Effector CD8-positive, alpha-beta T cell (primary cell): ENCODE measurements at regions not wholly inside any gene's neighbourhood (a gene's known extent, or its start where the extent isn't known, plus 50 kb on each side); places are given as distances from the start of the nearest gene placed in this dataset.
"Not testable (repeated sequence)": the region's sequence is repeated elsewhere in the genome, so short reads cannot be mapped to it uniquely, and the experiment has no call there.

Source experiments
- DNase-seq: peaks from one replicate; lab custom pipeline; 2025; lab: John Stamatoyannopoulos, UW

DNA sequence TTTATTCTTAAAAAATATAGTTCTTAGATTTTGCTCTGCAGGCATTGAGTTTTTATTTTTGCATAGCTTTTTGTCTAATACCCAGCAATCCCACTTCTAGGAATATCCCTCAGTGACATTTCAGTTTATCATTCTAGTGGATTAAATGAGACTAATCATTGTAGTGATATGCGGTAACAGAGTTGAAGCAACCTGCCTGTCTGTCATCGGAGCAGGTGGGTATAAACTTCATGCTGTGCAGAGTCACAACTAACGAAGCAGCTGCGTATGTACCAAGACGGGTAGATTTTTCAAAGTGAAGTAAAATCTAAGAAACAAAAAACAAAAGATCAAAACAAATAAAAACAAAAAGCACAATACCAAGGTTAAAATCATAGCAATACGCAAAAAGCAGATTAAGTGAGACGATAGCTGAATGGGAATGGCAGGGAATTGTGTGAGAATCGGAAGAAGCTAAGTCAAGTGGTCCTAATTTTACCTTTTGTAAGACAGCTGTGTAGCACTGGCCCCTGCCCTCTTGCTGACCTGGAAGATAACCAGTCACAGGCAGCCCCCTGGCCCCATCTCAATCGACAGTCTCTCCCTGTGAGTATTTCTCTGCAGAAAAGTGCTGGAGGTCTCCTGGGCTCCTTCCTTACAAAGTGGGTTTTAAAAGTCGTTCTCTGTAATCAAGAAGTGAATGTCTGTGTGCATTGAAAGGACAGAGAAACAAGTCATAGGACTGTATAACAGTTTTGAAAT is 169.2 kb downstream of the OR2B2 start:
- DNase-seq = no peak

DNA sequence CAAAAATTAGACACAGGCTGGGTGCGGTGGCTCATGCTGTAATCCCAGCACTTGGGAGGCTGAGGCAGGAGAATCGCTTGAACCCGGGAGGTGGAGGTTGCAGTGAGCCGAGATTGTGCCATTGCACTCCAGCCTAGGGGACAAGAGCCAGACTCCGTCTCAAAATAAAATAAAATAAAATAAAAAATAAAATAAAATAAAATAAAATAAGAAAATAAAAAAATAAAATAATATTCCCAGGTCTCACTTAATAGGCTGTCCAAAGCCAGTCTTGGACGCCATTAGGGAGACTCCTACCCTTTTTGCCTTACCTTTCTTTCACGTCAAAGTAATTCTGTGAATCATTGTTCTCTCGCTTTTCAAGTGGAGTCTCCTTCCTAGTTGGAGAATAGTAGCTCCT is 172.3 kb downstream of the OR2B2 start:
- DNase-seq = not testable (repeated sequence)

DNA sequence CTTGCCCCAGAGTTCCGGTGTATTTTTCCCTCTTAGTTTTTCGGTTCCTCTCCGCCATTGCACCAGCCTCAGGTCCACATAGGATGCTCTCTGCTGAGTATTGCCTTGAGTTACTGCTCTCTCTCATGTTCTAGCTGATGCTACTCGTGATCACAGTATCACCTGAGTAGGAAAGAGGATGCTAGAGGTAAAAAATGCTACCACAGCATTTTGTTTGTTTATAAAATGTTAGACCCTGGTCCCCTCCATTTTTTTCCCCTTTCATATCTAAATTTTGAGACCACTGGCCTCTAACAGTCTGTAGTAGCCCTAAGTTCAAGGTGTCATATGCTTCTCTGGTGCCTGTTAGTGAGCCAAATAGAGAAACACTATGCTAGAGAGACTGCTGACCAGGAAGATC is 175.5 kb downstream of the OR2B2 start:
- no peak for DNase-seq

DNA sequence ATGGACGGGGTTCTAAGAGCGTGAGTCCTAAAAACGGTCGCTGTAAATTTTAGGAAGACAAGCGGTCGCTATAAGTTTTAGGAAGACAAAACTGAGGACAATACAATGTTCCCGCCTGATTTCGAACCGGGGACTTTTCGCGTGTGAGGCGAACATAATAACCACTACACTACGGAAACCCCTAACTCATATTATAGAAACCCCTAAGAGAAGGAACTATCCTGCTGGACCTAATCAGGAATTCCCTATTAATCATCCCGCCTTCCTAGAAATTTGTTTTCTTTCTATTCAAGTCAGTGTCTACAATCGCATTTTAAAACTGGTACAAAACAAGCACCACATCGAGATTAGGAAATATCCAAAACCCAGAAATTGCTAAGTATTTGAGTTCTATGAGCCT is 183.8 kb downstream of the OR2B2 start:
- DNase-seq = no peak

DNA sequence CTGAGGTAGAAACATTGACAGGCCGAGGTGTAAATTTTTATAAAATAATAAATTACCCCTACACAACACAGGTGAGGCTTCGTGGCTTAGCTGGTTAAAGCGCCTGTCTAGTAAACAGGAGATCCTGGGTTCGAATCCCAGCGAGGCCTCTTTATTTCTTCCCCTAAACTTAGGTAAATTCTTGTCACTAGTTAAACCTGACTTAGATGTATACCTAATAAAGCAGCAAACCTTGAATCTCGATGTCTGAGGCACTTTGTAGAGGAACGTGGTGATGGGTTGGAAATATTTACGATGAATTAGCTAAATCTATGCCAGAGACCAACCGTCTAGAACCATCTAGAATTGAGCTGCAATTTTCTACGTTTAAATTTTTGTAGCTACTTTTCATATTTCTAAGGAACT is 185.6 kb downstream of the OR2B2 start:
- DNase-seq = no peak

DNA sequence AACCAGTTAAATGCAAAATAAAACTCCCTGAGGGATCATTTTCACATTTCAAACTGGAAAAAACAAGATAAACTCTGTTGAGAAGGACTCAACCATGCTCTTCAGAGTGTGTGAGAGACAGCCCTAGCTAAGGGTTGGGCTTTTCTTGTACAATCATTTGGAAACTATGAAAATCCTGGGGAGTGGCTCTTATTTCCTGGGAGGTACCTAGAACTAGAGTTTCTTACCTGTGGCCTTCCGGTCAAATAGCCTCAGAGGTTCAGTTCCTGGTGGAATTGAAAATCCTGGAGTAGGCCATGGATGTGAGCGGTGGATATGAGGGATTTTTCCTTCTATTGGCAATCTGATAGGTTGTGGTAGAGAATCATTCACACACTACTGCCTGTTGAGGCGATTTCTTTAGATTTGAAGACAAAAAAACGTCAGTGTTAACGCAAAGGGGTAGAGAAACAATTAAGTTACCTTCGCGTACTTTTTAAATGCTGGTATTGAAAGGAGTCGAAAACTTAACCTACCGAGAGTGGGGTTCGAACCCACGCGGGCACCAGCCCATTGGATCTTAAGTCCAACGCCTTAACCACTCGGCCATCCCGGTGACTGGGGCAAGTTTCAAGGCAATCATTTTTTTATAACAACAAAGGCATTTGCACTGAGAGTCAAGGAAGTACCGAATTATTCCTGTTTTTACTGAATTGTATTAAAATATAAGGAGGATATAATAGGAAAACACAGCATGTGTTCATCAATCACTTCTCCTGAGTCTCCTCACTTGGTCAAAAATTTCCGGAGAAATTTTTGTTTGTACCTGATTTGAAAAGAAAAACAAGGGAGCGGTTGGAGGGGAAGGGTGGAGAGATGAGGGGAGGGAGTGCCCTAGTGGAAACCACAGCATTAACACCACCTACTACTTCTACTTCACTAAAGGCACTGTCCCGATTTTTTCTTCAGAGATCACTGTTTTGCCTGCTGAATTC is 191.3 kb downstream of the OR2B2 start:
- no peak for DNase-seq

DNA sequence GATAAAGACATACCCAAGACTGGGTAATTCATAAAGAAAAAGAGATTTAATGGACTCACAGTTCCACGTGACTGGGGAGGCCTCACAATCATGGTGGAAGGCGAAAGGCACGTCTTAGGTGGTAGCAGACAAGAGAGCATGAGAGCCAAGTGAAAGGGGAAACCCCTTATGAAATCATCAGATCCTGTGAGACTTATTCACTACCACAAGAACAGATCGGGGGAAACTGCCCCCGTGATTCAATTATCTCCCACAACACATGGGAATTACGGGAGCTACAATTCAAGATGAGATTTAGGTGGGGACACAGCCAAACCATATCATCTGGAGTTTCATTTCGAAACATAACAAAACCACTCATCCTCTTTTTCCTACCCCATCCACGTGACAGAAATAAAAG is 193.2 kb downstream of the OR2B2 start:
- not testable (repeated sequence) for DNase-seq

DNA sequence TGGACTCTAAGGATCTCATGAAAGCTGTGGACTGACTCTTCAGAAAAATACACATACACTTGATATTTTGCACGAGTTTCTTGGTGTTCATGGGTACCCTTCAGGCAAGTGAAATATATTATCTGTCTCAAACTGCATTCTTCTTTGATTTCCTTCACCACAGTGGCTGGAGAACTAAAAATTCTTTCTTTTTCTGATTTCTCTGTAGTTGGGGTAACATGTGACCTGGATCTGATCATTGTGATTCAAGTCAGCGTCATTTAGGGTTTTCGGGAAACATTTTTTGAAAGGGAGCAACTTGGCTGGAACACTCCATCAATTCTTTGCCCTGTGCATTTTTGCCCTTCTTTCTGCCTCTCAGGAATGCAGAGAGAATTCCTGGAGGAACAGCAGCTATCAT is 205.8 kb downstream of the OR2B2 start:
- no peak for DNase-seq

DNA sequence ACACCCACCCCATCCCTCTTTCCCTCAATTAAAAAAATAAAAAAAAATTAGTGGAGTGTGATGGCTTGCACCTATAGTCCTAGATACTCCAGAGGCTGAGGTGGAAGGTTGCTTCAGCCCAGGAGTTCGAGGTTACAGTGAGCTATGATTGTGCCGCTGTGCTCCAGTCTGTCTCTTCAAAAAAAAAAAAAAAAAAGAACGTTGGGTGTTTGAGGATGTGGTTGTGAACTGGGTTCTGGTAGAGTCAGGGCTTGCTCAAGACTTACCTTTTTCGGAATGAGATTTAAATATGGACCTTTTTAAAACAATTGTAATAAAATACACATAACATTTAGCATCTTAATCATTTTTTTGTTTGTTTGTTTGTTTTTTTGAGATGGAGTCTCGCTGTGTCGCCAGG is 211.9 kb downstream of the OR2B2 start:
- no peak for DNase-seq

DNA sequence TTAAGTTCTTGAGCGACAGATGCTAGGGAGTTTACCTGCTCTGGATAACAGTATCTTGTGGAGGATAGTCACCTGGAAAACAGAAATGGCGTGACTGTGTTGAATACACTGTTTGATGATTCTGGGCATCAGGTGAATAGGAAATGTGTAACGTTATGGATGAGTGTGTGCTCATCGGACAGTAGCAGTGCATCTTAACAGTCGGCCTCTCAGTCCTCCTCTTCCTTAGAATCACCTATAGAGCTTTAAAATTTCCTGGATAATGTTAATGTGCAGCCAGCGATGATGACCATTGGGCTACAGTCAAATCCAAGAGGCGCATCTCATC is 217.7 kb downstream of the OR2B2 start:
- DNase-seq = no peak

DNA sequence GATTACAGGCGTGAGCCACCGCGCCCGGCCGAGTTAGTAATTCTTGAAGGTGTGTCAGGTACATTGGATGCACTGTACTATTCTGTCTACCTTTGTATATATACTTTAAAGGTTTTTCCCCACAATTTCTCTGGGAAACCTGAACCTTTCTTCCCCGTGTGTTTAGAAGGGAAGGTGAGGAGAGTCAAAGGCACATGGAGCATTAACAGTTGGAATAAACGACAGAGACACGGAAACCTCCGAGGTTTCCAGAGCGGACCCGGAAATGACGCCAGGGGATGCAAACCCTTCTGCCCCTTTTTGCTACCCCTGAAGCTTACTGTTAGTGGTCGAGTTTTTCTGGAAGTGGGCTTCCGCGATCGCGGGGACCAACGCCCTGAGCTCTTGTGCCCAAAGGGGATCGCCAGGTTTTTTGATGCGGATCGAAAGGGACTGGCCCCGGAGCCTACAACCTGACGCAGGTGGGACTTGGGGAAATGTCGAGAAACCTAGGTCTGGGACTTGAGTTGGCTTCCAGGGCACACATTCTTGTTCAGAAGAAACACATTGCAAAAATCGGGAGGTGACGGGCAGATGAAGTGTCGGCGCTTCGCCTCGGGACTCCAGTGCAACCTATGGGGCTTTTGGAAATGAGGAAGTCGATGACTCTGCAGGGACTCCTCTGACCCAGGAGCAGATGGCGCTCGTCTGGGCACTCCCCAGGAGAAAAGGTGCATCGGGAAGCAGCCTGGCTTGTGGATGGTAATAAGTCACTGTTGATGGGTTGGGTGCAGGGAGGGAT is 218.2 kb downstream of the OR2B2 start:
- no peak for DNase-seq

DNA sequence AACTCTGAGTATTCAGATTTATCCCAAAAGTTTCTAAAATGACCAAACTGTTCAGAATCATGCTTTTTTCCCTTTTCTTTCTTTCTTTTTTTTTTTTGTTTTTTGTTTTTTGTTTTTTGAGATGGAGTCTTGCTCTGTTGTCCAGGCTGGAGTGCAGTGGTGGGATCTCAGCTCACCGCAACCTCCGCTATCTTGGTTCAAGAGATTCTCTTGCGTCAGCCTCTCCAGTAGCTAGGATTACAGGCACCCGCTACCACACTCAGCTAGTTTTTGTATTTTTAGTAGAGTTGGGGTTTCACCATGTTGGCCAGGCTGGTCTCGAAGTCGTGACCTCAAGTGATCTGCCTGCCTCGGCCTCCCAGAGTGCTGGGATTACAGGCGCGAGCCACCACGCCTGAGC is 219.2 kb upstream of the ZNF184 start:
- not testable (repeated sequence) for DNase-seq

DNA sequence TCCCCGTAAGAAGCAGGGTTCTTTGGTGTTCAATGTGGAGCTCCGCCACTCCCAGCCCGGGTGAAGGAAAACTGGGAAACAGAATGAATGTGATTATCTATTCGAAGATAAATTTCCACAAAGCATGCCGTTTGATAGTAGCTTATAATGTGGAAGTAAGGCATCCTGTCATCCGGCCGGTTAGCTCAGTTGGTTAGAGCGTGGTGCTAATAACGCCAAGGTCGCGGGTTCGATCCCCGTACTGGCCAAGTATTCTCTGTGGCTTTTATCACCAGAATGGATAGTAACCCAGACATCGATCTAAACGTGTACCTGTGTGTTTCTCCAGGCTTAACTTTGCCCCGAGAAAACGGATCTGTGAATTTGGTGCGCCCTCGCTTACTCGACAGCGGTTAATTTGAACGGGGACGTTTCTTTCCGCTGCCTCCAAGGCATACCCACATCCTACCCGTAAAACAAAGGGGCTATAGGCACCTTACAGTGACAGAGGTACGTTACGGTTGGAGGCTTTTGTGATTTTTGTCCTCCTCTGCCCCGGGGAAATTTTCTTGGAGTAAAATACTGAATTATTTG is 215.2 kb upstream of the ZNF184 start:
- DNase-seq = peak; percentile 81

DNA sequence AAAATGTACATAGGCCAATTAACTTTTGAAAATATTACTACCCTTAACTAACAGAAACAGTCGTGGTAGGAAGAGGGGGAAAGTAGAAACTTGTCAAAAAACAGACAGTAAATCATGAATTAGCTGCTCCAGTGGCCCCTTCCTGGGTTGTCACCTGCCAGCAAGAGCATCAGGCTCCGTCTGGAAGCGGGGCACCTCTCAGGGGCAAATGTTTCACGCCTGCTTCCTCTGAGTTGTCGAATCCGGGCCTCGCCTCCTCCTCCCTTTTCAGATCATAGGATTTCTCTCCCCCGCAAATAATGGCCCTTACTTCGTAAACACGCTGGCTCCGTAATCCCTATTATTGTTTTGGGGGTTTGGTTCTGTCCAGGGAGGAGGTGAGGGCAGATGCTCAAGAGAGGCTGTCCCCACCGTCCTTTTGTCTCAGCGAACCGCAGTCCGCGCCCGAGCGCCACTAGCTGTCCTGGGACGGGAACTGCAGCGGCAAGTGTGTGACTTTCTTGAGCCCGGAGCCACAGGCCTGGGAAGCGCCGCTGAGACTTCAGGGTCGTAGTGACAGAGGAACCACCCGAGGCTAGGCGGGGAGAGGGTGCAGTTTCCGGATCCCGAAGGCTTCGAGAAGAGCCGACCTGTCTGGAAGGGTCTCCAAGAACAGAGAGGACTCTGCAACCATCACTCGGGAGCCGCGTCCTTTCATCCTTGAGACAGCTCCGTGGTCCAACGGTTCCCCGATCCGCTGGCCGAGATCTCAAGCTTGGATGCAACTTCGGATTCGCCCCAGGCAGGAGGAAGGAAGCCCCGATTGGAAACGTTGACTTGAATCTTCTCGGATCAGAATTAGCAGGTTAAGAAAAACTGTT is 214.5 kb upstream of the ZNF184 start:
- DNase-seq = peak; percentile 51

DNA sequence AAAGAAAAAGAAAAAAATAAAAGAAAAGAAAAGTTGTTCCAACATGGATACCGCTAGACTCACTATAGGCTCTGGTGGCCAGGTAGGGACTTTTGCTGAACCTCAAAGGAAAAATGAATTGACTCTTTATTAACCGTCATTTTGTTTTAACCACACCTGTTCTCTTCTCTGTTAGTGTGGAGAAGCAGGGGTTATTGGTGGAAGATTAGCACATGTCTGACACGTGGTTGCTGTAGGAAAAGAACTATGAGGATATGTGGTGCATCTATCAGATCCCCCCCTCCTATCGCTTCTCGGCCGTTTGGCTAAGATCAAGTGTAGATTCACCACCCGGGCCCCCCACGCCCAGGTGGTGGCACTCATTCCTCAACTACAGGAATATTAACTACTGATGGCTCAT is 212.4 kb upstream of the ZNF184 start:
- no peak for DNase-seq

DNA sequence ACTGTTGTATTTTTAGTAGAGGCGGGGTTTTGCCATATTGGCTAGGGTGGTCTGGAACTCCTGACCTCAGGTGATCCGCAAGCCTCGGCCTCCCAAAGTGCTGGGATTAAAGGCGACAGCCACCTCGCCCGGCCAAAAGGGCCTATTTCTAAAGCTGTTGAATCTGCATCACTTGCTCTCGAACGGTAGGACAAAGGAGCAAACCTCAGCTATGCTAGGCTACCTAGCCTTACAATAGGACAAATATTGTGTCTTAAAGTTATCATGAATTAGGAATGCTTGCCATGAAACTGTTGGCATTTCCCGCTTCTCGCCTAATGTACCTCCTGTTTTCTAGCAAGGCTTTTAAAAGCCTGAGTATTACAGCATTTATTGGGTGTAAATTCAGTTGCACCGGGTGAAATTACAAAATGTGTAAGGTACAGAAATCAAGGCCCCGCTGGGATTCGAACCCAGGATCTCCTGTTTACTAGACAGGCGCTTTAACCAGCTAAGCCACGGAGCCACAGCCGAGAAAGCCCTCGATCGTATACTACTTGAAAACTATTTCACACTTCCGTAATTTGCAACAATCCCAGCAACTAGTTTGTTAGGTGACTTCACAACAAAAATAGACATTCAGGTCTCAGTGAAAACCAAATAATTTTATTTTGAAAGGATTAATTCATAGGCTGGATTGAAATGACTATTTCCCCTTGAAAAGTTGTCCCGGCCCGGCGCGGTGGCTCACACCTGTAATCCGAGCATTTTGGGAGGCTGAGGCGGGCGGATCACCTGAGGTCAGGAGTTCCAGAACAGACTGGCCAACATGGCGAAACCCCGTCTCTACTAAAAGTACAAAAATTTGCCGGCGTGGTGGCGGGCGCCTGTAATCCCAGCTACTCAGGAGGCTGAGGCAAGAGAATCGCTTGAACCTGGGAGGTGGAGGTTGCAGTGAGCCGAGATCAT is 211.6 kb upstream of the ZNF184 start:
- DNase-seq = peak; percentile 15

DNA sequence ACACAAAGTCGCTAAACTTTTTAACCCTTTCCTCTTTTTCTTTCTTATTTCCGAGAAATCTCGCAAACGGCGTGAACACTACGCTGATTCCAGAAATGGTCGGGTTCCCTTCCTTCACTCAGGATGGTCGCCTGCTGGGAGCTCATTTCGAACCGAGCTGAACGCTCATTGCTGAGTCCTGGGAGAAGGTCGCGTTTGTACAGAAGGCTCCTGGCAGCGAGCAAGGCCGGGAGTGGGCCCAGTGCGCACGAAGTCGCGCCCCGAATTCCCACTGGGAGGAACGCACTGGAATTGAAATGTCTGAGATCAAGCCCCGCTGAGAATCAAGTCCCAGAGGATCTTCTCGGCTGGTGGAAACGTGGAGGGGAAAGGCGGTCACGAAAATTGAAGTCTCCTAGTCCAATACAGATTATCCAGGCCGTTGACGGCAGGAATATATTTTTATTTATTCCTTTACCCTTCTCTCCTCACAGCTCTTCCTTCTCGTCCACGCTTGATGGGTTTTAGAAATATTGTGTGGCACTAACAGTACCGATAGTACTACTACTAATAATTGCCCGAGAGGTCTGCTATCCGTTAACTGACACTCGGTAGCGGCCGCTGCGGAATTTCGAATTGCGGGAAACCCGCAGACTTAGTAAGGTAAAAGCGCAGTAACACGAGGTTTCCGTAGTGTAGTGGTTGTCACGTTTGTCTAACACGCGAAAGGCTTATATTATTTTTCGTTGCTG is 207.2 kb upstream of the ZNF184 start:
- DNase-seq = no peak

DNA sequence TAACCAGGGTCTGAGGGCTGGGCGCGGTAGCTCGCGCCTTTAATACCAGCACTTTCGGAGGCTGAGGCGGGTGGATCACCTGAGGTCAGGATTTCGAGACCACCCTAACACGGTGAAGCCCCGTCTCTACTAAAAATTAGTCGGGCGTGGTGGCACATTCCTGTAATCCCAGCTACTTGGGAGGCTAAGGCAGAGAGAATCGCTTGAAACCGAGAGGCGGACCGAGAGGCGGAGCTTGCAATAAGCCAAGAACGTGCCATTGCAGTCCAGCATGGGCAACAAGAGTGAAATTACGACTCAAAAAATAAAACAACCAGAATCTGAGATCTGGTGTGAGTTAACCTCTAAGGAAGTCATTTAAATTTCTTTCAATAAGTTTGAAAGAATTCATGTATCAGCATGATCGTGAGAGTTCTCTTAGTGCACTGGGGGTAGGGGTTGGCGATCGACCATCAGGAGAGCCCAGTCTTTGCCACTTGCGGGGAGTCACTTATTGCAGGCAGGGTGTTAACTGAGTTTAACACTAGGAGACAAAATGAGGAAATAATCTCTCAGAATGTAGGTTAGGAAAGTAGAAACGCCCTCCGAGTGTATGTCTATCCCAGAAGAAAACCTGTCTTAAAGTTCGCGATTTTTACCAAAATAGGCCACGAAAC is 206.5 kb upstream of the ZNF184 start:
- no peak for DNase-seq

DNA sequence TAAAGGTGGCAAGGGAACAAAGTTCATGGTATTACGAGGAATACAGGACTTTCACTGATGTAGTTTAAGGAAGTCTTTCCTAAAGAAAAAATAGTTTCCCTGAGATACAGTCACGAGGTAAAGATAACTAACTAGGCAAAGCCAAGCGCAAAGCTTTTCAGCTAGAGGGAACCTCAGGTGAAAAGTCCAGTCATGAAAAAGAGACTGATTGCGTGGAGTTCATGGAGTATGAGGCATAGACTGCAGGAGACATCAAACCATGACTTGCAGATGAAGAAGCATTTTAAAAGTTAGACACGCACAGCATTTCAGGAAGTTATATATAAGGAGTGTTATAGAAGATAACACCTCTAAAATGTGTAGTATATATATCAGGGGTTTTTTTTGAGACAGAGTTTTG is 205.6 kb upstream of the ZNF184 start:
- DNase-seq = no peak
